ENCODE measurements at regions not wholly inside any gene's neighbourhood (a gene's known extent, or its start where the extent isn't known, plus 50 kb on each side); places are given as distances from the start of the nearest gene placed in this dataset.

GRCh38 chr11:129729823-129730222 lies 85.8 kb upstream of the TMEM45B start:
- no peak for TF ChIP-seq CTCF (IDR thresholded peaks at IDR 0.05; ENCODE audit: control extremely low read depth, extremely low read depth, low read depth, missing control alignments)
- ChIA-PET POLR2A (no interaction called here), CTCF (interaction anchor here (2.1 kb wide), 1 partner anchor 21 kb away, joined by 8 read pairs; no protein-coding TSS in a partner anchor)
- DNase-seq (ENCODE audit: extremely low spot score), result no peak

- ChIA-PET POLR2A (no interaction called here), CTCF (interaction anchor here (2.1 kb wide), 1 partner anchor 19 kb away, joined by 8 read pairs; no protein-coding TSS in a partner anchor)
- DNase-seq (ENCODE audit: extremely low spot score), result no peak
- TF ChIP-seq CTCF (IDR thresholded peaks at IDR 0.05; ENCODE audit: control extremely low read depth, extremely low read depth, low read depth, missing control alignments), result no peak
Measured at GRCh38 chr11:129731316-129731715, 84.3 kb upstream of the TMEM45B start.

GRCh38 chr11:129732941-129733340 lies 82.7 kb upstream of the TMEM45B start:
- TF ChIP-seq CTCF (IDR thresholded peaks at IDR 0.05; ENCODE audit: control extremely low read depth, extremely low read depth, low read depth, missing control alignments), result no peak
- CTCF ChIA-PET, result no interaction called here
- no peak for DNase-seq (ENCODE audit: extremely low spot score)
- POLR2A ChIA-PET, result no interaction called here

GRCh38 chr11:129733384-129733783 lies 82.3 kb upstream of the TMEM45B start:
- TF ChIP-seq CTCF (IDR thresholded peaks at IDR 0.05; ENCODE audit: control extremely low read depth, extremely low read depth, low read depth, missing control alignments), result no peak
- no peak for DNase-seq (ENCODE audit: extremely low spot score)
- POLR2A ChIA-PET, result no interaction called here
- CTCF ChIA-PET, result no interaction called here

- TF ChIP-seq CTCF (IDR thresholded peaks at IDR 0.05; ENCODE audit: control extremely low read depth, extremely low read depth, low read depth, missing control alignments), result no peak
- ChIA-PET POLR2A (no interaction called here), CTCF (no interaction called here)
- no peak for DNase-seq (ENCODE audit: extremely low spot score)
Measured at GRCh38 chr11:129733981-129734380, 81.7 kb upstream of the TMEM45B start.

- ChIA-PET CTCF (no interaction called here), POLR2A (no interaction called here)
- no peak for DNase-seq (ENCODE audit: extremely low spot score)
- no peak for TF ChIP-seq CTCF (IDR thresholded peaks at IDR 0.05; ENCODE audit: control extremely low read depth, extremely low read depth, low read depth, missing control alignments)
Measured at GRCh38 chr11:129734654-129735053, 81.0 kb upstream of the TMEM45B start.

- no peak for TF ChIP-seq CTCF (IDR thresholded peaks at IDR 0.05; ENCODE audit: control extremely low read depth, extremely low read depth, low read depth, missing control alignments)
- ChIA-PET CTCF (interaction anchor here (0.9 to 1.2 kb wide), 2 partner anchors 13 kb away, joined by 3 read pairs; no protein-coding TSS in a partner anchor), POLR2A (no interaction called here)
- DNase-seq (ENCODE audit: extremely low spot score), result no peak
Measured at GRCh38 chr11:129737831-129738230, 77.8 kb upstream of the TMEM45B start.
